ENCODE measurements at regions not wholly inside any gene's neighbourhood (a gene's known extent, or its start where the extent isn't known, plus 50 kb on each side); places are given as distances from the start of the nearest gene placed in this dataset.

DNA sequence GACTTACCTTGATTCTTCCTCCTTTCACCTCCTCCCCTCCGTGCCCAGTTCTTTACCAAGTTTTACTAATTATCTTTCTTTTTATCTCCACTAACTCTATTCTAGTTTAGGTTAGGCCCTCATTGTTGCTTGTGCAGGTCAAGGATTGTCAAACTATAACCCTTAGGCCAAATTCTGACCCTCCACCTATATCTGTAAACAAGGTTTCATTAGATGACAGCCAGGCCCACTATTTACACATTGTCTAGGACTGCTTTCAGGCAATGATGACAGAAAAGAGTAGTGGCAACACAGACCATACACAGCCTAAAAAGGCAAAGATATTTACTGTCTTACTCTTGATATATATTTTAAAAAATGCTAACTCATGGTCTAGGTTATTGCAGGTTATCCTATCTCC, 212.0 kb downstream of the RAD51AP2 start (continued):
- TF ChIP-seq PRDM15 (CRISPR knock-in tag; IDR thresholded peaks at IDR 0.05), result no peak
- TF ChIP-seq KAT2A (conservative IDR thresholded peaks at IDR 0.05; ENCODE audit: control insufficient read depth, low read depth, low read length), result no peak
- TF ChIP-seq ZNF207 (IDR thresholded peaks at IDR 0.05; ENCODE audit: borderline replicate concordance), result no peak
- no peak for TF ChIP-seq SP1 (IDR thresholded peaks at IDR 0.05; ENCODE audit: low read depth, low read length)

DNA sequence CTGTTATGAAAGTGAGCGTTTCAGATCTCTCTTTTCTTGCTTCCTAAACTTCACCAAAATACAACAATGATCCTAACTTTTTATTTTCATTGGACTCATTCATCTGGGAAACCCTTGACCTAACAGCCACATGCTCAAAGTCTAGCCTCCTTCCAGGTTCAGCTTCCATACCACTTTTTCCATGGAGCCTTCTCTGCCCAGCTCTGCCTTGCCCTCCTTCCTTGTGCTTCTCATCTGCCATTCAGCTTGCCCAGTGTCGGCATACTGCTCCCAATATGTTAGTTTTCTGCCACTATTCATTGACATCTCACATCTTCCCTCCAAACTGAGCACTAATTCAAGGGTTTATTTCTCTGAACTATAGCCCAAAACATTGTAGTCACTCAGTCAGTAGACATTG, 214.7 kb downstream of the RAD51AP2 start:
- BruUV-seq (replicated peaks), result no TSS peak
- H3K27ac ChIP-seq (ENCODE audit: control insufficient read depth, insufficient read depth), result no peak overlapping the region
- POLR2A ChIA-PET, result no interaction called here
- SMC1A ChIA-PET (ENCODE audit: uncharacterized antibody, unreplicated experiment), result no interaction called here
- CTCF ChIA-PET, result no interaction called here
- ATAC-seq, result no peak
- H3K79me2 ChIP-seq (ENCODE audit: control insufficient read depth, insufficient read depth, low read length), result no peaks in the 10 kb centered on the region
- no peak overlapping the region for H2AFZ ChIP-seq (ENCODE audit: control insufficient read depth, low read depth, low read length)
- no peaks in the 10 kb centered on the region for H3K36me3 ChIP-seq (ENCODE audit: control insufficient read depth in 2 of 2, insufficient read depth in 2 of 2, low read length in 1 of 2)
- 3% methylated on average over 2 of the region's 2 CpGs for WGBS (ENCODE audit: insufficient coverage, insufficient replicate concordance, low lambda C conversion rate, missing lambda C conversion rate)
- H3K27me3 ChIP-seq (replicated peaks in 1 of 2; ENCODE audit: control insufficient read depth in 2 of 2, insufficient read depth in 2 of 2, low read length in 1 of 2), result no peaks in the 10 kb centered on the region
- FAIRE-seq, result no peak
- intact Hi-C loops (cut with micrococcal nuclease; ENCODE audit: unreplicated experiment), result no loop called here
- no peak overlapping the region for H3K4me3 ChIP-seq
- H3K9me3 ChIP-seq (replicated peaks; ENCODE audit: control insufficient read depth, insufficient read depth, low read length), result no peaks in the 10 kb centered on the region
- RAD21 ChIA-PET (ENCODE audit: unreplicated experiment), result no interaction called here
- no peak for DNase-seq (ENCODE audit: low read depth, low spot score)
- no peak overlapping the region for H3K4me2 ChIP-seq (ENCODE audit: control insufficient read depth, insufficient read depth)
- TF ChIP-seq BCLAF1 (IDR thresholded peaks at IDR 0.05), result no peak
- no peak for TF ChIP-seq FOXM1 (IDR thresholded peaks at IDR 0.05; ENCODE audit: low read depth, low read length)
- no peak for TF ChIP-seq GABPA (IDR thresholded peaks at IDR 0.05; ENCODE audit: low read depth)
- TF ChIP-seq IKZF1 (conservative IDR thresholded peaks at IDR 0.05), result no peak
- TF ChIP-seq NFYB (IDR thresholded peaks at IDR 0.05; ENCODE audit: insufficient read depth, low read depth, low read length), result no peak
- no peak for TF ChIP-seq CBFB (IDR thresholded peaks at IDR 0.05; ENCODE audit: low read depth)
- in situ Hi-C loops (cut with MboI), result no loop called here
- H3K4me1 ChIP-seq (ENCODE audit: control insufficient read depth, insufficient read depth, low read length), result no peaks in the 10 kb centered on the region
- no peak overlapping the region for H3K9ac ChIP-seq (ENCODE audit: control insufficient read depth, insufficient read depth, low read length)
- no peaks in the 10 kb centered on the region for H4K20me1 ChIP-seq (ENCODE audit: control insufficient read depth, insufficient read depth)
